GM12878 (cell line): ENCODE measurements at regions not wholly inside any gene's neighbourhood (a gene's known extent, or its start where the extent isn't known, plus 50 kb on each side); places are given as distances from the start of the nearest gene placed in this dataset.

Experiments
- ATAC-seq: fragments of 200-7000 bp; cut with Tn5 transposase; 3 replicates; pipeline ENCODE4 v1.9.1; 2020; ENCODE audit warnings: mild to moderate bottlenecking, moderate library complexity
- BruUV-seq: library from RNA; stranded (reverse); fragments of 400-500 nt; replicated peaks from 2 replicates; lab custom pipeline; 2021; lab: Mats Ljungman, UMichigan
- CTCF ChIA-PET: fragments of 300-600 bp; sonication (Branson Sonifier 250); formaldehyde crosslinking; extraction: SDS; loops from one replicate; lab custom pipeline; 2021; ENCODE audit warnings: inconsistent platforms; lab: Yijun Ruan, JAX
- POLR2A ChIA-PET: fragments of 350-600 bp; formaldehyde crosslinking; extraction: SDS; loops from one replicate; lab custom pipeline; 2021; ENCODE audit warnings: inconsistent platforms; lab: Charles Lee
- RAD21 ChIA-PET: fragments of 300-600 bp; sonication (Branson Sonifier 250); formaldehyde crosslinking; loops from one replicate; lab custom pipeline; 2023; ENCODE audit warnings: antibody characterized with exemption; ENCODE audit not compliant: unreplicated experiment; lab: Charles Lee
- SMC1A ChIA-PET: fragments of 300-600 bp; sonication (Branson Sonifier 250); formaldehyde crosslinking; loops from one replicate; lab custom pipeline; 2023; ENCODE audit not compliant: unreplicated experiment, uncharacterized antibody; lab: Charles Lee
- DNase-seq: peaks from one replicate; pipeline ENCODE4 v3.0.0-alpha.2; 2011; ENCODE audit warnings: low read depth, low spot score
- FAIRE-seq: peaks from 3 replicates; lab custom pipeline; 2011; peaks lifted over from hg19 to GRCh38; lab: Jason Lieb, UNC
- H2AFZ ChIP-seq: 2 replicates; pipeline ENCODE4 v1.6.0; 2011; ENCODE audit warnings: low read depth, low read length, control low read depth; ENCODE audit not compliant: control insufficient read depth
- H3K27ac ChIP-seq: 2 replicates; pipeline ENCODE4 v1.5.1; 2011; ENCODE audit warnings: control low read depth; ENCODE audit not compliant: control insufficient read depth, insufficient read depth
- H3K27me3 ChIP-seq, 2 experiments: replicated peaks in 1 of 2; 2 replicates each; pipeline versions ENCODE4 v1.6.0 to v1.6.1; 2011; ENCODE audit warnings: low read length in 1 of 2; ENCODE audit not compliant: control insufficient read depth in 2 of 2, insufficient read depth in 2 of 2
- H3K36me3 ChIP-seq, 2 experiments: 2 replicates each; pipeline ENCODE4 v1.5.1; 2011; ENCODE audit warnings: low read length in 1 of 2; ENCODE audit not compliant: control insufficient read depth in 2 of 2, insufficient read depth in 2 of 2
- H3K4me1 ChIP-seq: 2 replicates; pipeline ENCODE4 v1.6.1; 2011; ENCODE audit warnings: mild to moderate bottlenecking, low read length, moderate library complexity, mixed read lengths; ENCODE audit not compliant: control insufficient read depth, insufficient read depth
- H3K4me2 ChIP-seq: 2 replicates; pipeline ENCODE4 v1.6.0; 2011; ENCODE audit warnings: control low read depth; ENCODE audit not compliant: control insufficient read depth, insufficient read depth
- H3K4me3 ChIP-seq: fragments of 200-600 bp; sonication (generic); 2 replicates; pipeline ENCODE4 v1.5.1; 2016
- H3K79me2 ChIP-seq: 2 replicates; pipeline ENCODE4 v1.6.0; 2011; ENCODE audit warnings: low read length; ENCODE audit not compliant: control insufficient read depth, insufficient read depth
- H3K9ac ChIP-seq: 2 replicates; pipeline ENCODE4 v1.8.0; 2011; ENCODE audit warnings: low read length, control low read depth, mixed read lengths; ENCODE audit not compliant: control insufficient read depth, insufficient read depth
- H3K9me3 ChIP-seq: replicated peaks from 3 replicates; pipeline ENCODE4 v1.5.1; 2011; ENCODE audit warnings: mild to moderate bottlenecking, low read length; ENCODE audit not compliant: control insufficient read depth, insufficient read depth
- H4K20me1 ChIP-seq: 2 replicates; pipeline ENCODE4 v1.6.0; 2011; ENCODE audit not compliant: control insufficient read depth, insufficient read depth
- POU2F2 ChIP-seq: IDR thresholded peaks from 3 replicates; pipeline ENCODE4 v1.6.1; 2011; ENCODE audit warnings: low read depth, mild to moderate bottlenecking, low read length, borderline replicate concordance
- RELA ChIP-seq: fragments of 450-650 bp; IDR thresholded peaks from 2 replicates; pipeline ENCODE4 v1.8.0; 2014; ENCODE audit warnings: borderline replicate concordance; ENCODE audit not compliant: partially characterized antibody
- RFX5 ChIP-seq: IDR thresholded peaks from 2 replicates; pipeline ENCODE4 v1.6.1; 2011; ENCODE audit warnings: low read depth, low read length, improper control_type of control experiment
- SRF ChIP-seq, 2 experiments: IDR thresholded peaks; 2 replicates each; pipeline ENCODE4 v1.6.1; 2011; ENCODE audit warnings: low read depth in 2 of 2, low read length in 2 of 2, mild to moderate bottlenecking in 1 of 2, moderate library complexity in 1 of 2
- TCF3 ChIP-seq: IDR thresholded peaks from 2 replicates; pipeline ENCODE4 v1.6.1; 2012; ENCODE audit warnings: low read depth, mild to moderate bottlenecking, low read length, borderline replicate concordance; ENCODE audit not compliant: insufficient read depth
- YY1 ChIP-seq: IDR thresholded peaks from 2 replicates; pipeline ENCODE4 v1.6.1; 2011; ENCODE audit warnings: low read depth, mild to moderate bottlenecking, low read length
- WGBS: methylation state at CpG from one replicate; pipeline ENCODE4 v1.1.6; 2016; ENCODE audit warnings: low lambda C conversion rate; ENCODE audit not compliant: insufficient replicate concordance, insufficient coverage; ENCODE audit errors: missing lambda C conversion rate; 5-methylcytosine and 5-hydroxymethylcytosine counted together
- in situ Hi-C: fragments of 300-500 bp; cut with MboI; formaldehyde crosslinking; loops from 9 replicates; pipeline ENCODE4 v1.14.3; 2018; ENCODE audit warnings: mixed read lengths
- intact Hi-C: fragments of 100-400 bp; cut with micrococcal nuclease; formaldehyde crosslinking; loops from one replicate; pipeline ENCODE4 v1.14.2; 2022; ENCODE audit not compliant: unreplicated experiment
- TF ChIP-seq, protein P1 (sequence below): IDR thresholded peaks from 2 replicates; pipeline ENCODE4 v1.6.1; 2011; ENCODE audit warnings: borderline replicate concordance, low read depth, mild to moderate bottlenecking, moderate library complexity, mixed read lengths, low read length; ENCODE audit not compliant: insufficient read depth; ENCODE audit errors: extremely low read length
- TF ChIP-seq, protein P2 (sequence below): IDR thresholded peaks from 2 replicates; pipeline ENCODE4 v1.6.1; 2011; ENCODE audit warnings: low read depth, mild to moderate bottlenecking, low read length, moderate library complexity, borderline replicate concordance; ENCODE audit errors: extremely low read depth

- H3K79me2 ChIP-seq: no peaks in the 10 kb centered on the region
- no peaks in the 10 kb centered on the region for H3K36me3 ChIP-seq
- no peak overlapping the region for H3K4me2 ChIP-seq
- no peak overlapping the region for H2AFZ ChIP-seq
- ChIA-PET SMC1A (no interaction called here), CTCF (no interaction called here), POLR2A (no interaction called here), RAD21 (no interaction called here)
- FAIRE-seq (no peak), DNase-seq (no peak), ATAC-seq (no peak)
- no peaks in the 10 kb centered on the region for H4K20me1 ChIP-seq
- in situ Hi-C loops (no loop called here), intact Hi-C loops (no loop called here)
- H3K27ac ChIP-seq: no peak overlapping the region
- no peaks in the 10 kb centered on the region for H3K27me3 ChIP-seq
- BruUV-seq: no TSS peak
- WGBS: 0% methylated on average over 2 of the region's 2 CpGs
- H3K4me1 ChIP-seq: no peaks in the 10 kb centered on the region
- H3K9ac ChIP-seq: no peak overlapping the region
- no peaks in the 10 kb centered on the region for H3K9me3 ChIP-seq
- no peak overlapping the region for H3K4me3 ChIP-seq
- TF ChIP-seq TCF3 (no peak), RELA (no peak), YY1 (no peak), POU2F2 (no peak), RFX5 (no peak), SRF (IDR thresholded peaks at IDR 0.05; ENCODE audit: low read depth in 2 of 2, low read length in 2 of 2) (no peak)
- TF ChIP-seq, protein P1, sequence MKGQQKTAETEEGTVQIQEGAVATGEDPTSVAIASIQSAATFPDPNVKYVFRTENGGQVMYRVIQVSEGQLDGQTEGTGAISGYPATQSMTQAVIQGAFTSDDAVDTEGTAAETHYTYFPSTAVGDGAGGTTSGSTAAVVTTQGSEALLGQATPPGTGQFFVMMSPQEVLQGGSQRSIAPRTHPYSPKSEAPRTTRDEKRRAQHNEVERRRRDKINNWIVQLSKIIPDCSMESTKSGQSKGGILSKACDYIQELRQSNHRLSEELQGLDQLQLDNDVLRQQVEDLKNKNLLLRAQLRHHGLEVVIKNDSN: no peak
- TF ChIP-seq, protein P2, sequence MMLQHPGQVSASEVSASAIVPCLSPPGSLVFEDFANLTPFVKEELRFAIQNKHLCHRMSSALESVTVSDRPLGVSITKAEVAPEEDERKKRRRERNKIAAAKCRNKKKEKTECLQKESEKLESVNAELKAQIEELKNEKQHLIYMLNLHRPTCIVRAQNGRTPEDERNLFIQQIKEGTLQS: no peak
These were observed 538.2 kb upstream of the CDH5 start for GRCh38 chr16:65828296-65828695.
